CD14-positive monocyte (primary cell): ENCODE measurements at regions not wholly inside any gene's neighbourhood (a gene's known extent, or its start where the extent isn't known, plus 50 kb on each side); places are given as distances from the start of the nearest gene placed in this dataset.

Experiments used
- DNase-seq, 3 donors: peaks; one replicate each; pipeline ENCODE4 v3.0.0-alpha.2; 2011 to 2022
- H2AFZ ChIP-seq: 2 replicates; pipeline ENCODE4 v1.6.0; 2012; ENCODE audit warnings: mild to moderate bottlenecking, low read depth, low read length, inconsistent platforms; ENCODE audit not compliant: insufficient read depth, poor library complexity, severe bottlenecking
- H3K27ac ChIP-seq, 2 donors: 1 replicate in 1 of 2; 2 replicates in 1 of 2; pipeline ENCODE4 v1.5.1; 2012 to 2013; ENCODE audit warnings: low read length in 2 of 2, control low read depth in 1 of 2, inconsistent platforms in 1 of 2, low read depth in 1 of 2, mild to moderate bottlenecking in 1 of 2
- H3K27me3 ChIP-seq, 2 donors: one replicate each; pipeline versions ENCODE4 v1.6.0 to v1.6.1; 2011 to 2013; ENCODE audit warnings: low read length in 2 of 2; ENCODE audit not compliant: control insufficient read depth in 2 of 2, insufficient read depth in 2 of 2
- H3K36me3 ChIP-seq, 2 donors: replicated peaks in 1 of 2; 1 replicate in 1 of 2; 2 replicates in 1 of 2; pipeline versions ENCODE4 v1.5.1 to v1.6.1; 2012 to 2013; ENCODE audit warnings: low read length in 2 of 2, control low read depth in 1 of 2, inconsistent platforms in 1 of 2, mild to moderate bottlenecking in 1 of 2; ENCODE audit not compliant: insufficient read depth in 2 of 2, control insufficient read depth in 1 of 2
- H3K4me1 ChIP-seq, 2 donors: 1 replicate in 1 of 2; 2 replicates in 1 of 2; pipeline versions ENCODE4 v1.5.1 to v1.6.1; 2012 to 2013; ENCODE audit warnings: low read length in 2 of 2, control low read depth in 1 of 2, inconsistent platforms in 1 of 2, mild to moderate bottlenecking in 1 of 2, moderate library complexity in 1 of 2; ENCODE audit not compliant: insufficient read depth in 2 of 2, control insufficient read depth in 1 of 2
- H3K4me2 ChIP-seq: replicated peaks from 2 replicates; pipeline ENCODE3; 2012; ENCODE audit warnings: low read length, moderate library complexity, mild to moderate bottlenecking; ENCODE audit not compliant: poor library complexity, severe bottlenecking; ENCODE audit errors: extremely low read depth
- H3K4me3 ChIP-seq, 3 experiments: fragments of 200-600 bp in 1 of 3; sonication (generic) in 1 of 3; replicated peaks in 1 of 3; 1 replicate in 2 of 3; 2 replicates in 1 of 3; pipeline ENCODE4 v1.5.1; 2011 to 2013; ENCODE audit warnings: low read length in 3 of 3, mild to moderate bottlenecking in 3 of 3, control low read depth in 2 of 3, low read depth in 2 of 3, inconsistent platforms in 1 of 3, moderate library complexity in 1 of 3
- H3K79me2 ChIP-seq: 2 replicates; pipeline ENCODE4 v1.6.0; 2012; ENCODE audit warnings: mild to moderate bottlenecking, control low read depth, inconsistent platforms, low read length, moderate library complexity; ENCODE audit not compliant: insufficient read depth
- H3K9ac ChIP-seq: 2 replicates; pipeline ENCODE4 v1.6.0; 2017; ENCODE audit warnings: low read length, mild to moderate bottlenecking; ENCODE audit not compliant: insufficient read depth, poor library complexity, severe bottlenecking
- H3K9me3 ChIP-seq, 2 donors: replicated peaks in 1 of 2; 1 replicate in 1 of 2; 2 replicates in 1 of 2; pipeline versions ENCODE4 v1.5.1 to v1.6.1; 2012 to 2013; ENCODE audit warnings: low read length in 2 of 2, control low read depth in 1 of 2; ENCODE audit not compliant: control insufficient read depth in 1 of 2, insufficient read depth in 1 of 2
- H4K20me1 ChIP-seq: 2 replicates; pipeline ENCODE4 v1.6.0; 2012; ENCODE audit warnings: mild to moderate bottlenecking, low read length, control low read depth, moderate library complexity; ENCODE audit not compliant: insufficient read depth
- H3K27ac Mint-ChIP-seq, 7 donors: one replicate each; pipeline ENCODE4 v1.8.0; 2020; ENCODE audit warnings: mild to moderate bottlenecking in 7 of 7, mixed read lengths in 7 of 7, moderate library complexity in 6 of 7, inconsistent platforms in 2 of 7
- H3K27me3 Mint-ChIP-seq, 3 donors: one replicate each; pipeline ENCODE4 v1.8.0; 2021 to 2022; ENCODE audit warnings: low read depth in 3 of 3, mild to moderate bottlenecking in 3 of 3, mixed read lengths in 3 of 3, moderate library complexity in 3 of 3, inconsistent platforms in 1 of 3
- H3K36me3 Mint-ChIP-seq, 2 donors: one replicate each; pipeline ENCODE4 v1.8.0; 2020; ENCODE audit warnings: mixed read lengths in 2 of 2, inconsistent platforms in 1 of 2, mild to moderate bottlenecking in 1 of 2
- H3K4me1 Mint-ChIP-seq: one replicate; pipeline ENCODE4 v1.8.0; 2020; ENCODE audit warnings: mild to moderate bottlenecking, mixed read lengths
- H3K4me3 Mint-ChIP-seq, 2 donors: one replicate each; pipeline ENCODE4 v1.8.0; 2020; ENCODE audit warnings: mild to moderate bottlenecking in 2 of 2, mixed read lengths in 2 of 2, moderate library complexity in 1 of 2
- H3K9me3 Mint-ChIP-seq, 7 donors: one replicate each; pipeline ENCODE4 v1.8.0; 2020 to 2022; ENCODE audit warnings: mixed read lengths in 7 of 7, mild to moderate bottlenecking in 6 of 7, moderate library complexity in 6 of 7, inconsistent platforms in 2 of 7
- WGBS: methylation state at CpG from one replicate; pipeline ENCODE4 v1.1.5; 2013; ENCODE audit warnings: missing lambda C conversion rate; ENCODE audit not compliant: insufficient coverage; 5-methylcytosine and 5-hydroxymethylcytosine counted together
- intact Hi-C, 2 donors: fragments of 100-400 bp; cut with micrococcal nuclease; formaldehyde crosslinking; loops; one replicate each; pipeline versions ENCODE4 v1.15.0 to v1.15.1; 2023
- TF ChIP-seq, protein P1 (sequence below): fragments of 200-600 bp; IDR thresholded peaks from one replicate; pipeline ENCODE4 v1.8.0; 2022; ENCODE audit warnings: antibody characterized with exemption, mild to moderate bottlenecking

DNA sequence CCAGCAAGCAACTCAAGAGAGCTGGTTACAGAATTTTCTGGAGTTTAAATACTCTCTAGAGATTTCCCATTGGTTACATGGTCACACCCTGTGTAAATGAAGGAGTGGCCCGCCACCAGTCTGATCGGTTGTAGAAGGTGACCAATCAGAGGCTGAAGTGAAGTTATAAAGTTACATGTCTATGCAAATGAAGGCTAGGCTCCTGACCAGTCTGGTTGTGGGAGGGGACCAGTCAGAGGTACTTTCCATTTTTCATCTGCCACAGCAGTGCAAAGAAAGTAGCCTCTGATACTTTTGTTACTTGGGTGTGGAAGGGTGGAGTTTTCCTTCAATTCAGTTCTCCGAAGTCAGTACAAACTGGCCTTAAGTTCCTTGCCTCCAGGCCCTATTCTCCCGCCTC, 273.7 kb downstream of the BARHL2 start:
- TF ChIP-seq, protein P1, sequence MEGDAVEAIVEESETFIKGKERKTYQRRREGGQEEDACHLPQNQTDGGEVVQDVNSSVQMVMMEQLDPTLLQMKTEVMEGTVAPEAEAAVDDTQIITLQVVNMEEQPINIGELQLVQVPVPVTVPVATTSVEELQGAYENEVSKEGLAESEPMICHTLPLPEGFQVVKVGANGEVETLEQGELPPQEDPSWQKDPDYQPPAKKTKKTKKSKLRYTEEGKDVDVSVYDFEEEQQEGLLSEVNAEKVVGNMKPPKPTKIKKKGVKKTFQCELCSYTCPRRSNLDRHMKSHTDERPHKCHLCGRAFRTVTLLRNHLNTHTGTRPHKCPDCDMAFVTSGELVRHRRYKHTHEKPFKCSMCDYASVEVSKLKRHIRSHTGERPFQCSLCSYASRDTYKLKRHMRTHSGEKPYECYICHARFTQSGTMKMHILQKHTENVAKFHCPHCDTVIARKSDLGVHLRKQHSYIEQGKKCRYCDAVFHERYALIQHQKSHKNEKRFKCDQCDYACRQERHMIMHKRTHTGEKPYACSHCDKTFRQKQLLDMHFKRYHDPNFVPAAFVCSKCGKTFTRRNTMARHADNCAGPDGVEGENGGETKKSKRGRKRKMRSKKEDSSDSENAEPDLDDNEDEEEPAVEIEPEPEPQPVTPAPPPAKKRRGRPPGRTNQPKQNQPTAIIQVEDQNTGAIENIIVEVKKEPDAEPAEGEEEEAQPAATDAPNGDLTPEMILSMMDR: no peak
- Histone ChIP-seq H3K9me3 (no peaks in the 10 kb centered on the region), H3K4me1 (no peaks in the 10 kb centered on the region), H3K4me2 (no peak overlapping the region), H3K36me3 (no peaks in the 10 kb centered on the region), H3K27ac (no peak overlapping the region), H3K79me2 (no peaks in the 10 kb centered on the region), H3K27me3 (no peaks in the 10 kb centered on the region), H3K4me3 (no peak overlapping the region), H3K9ac (no peak overlapping the region), H2AFZ (no peak overlapping the region), H4K20me1 (no peaks in the 10 kb centered on the region)
- Mint-ChIP-seq H3K27me3 (peaks cover 0 to 4% (median 3%) of the 10 kb centered on the region in 3 donors), H3K36me3 (no peaks in the 10 kb centered on the region), H3K9me3 (peaks cover 0 to 2% (median 0%) of the 10 kb centered on the region in 7 donors), H3K27ac (no peak overlapping the region), H3K4me3 (no peak overlapping the region), H3K4me1 (no peaks in the 10 kb centered on the region)
- intact Hi-C loops: no loop called here
- no peak for DNase-seq
- WGBS: 92% methylated on average over 2 of the region's 4 CpGs

GRCh38 chr1:90435351-90435750, 281.8 kb downstream of the BARHL2 start:
- Histone ChIP-seq H3K4me2 (no peak overlapping the region), H3K9ac (no peak overlapping the region), H3K27ac (no peak overlapping the region), H3K27me3 (no peaks in the 10 kb centered on the region), H3K36me3 (no peaks in the 10 kb centered on the region), H3K4me3 (no peak overlapping the region), H4K20me1 (no peaks in the 10 kb centered on the region), H3K4me1 (no peaks in the 10 kb centered on the region), H3K9me3 (no peaks in the 10 kb centered on the region), H2AFZ (no peak overlapping the region), H3K79me2 (no peaks in the 10 kb centered on the region)
- peaks cover 0 to 2% (median 0%) of the 10 kb centered on the region in 3 donors for H3K27me3 Mint-ChIP-seq
- no peak overlapping the region for H3K27ac Mint-ChIP-seq
- no CpG with 5 or more reads among the region's 3 CpGs for WGBS
- H3K4me3 Mint-ChIP-seq: no peak overlapping the region
- no peak for DNase-seq
- peaks cover 0 to 3% (median 0%) of the 10 kb centered on the region in 7 donors for H3K9me3 Mint-ChIP-seq
- H3K36me3 Mint-ChIP-seq: no peaks in the 10 kb centered on the region
- TF ChIP-seq, protein P1: no peak
- H3K4me1 Mint-ChIP-seq: no peaks in the 10 kb centered on the region
- intact Hi-C loops: no loop called here
